Activated T-cell treated with anti-CD3 and anti-CD28 coated beads for 4 hours (primary cell): ENCODE measurements at regions not wholly inside any gene's neighbourhood (a gene's known extent, or its start where the extent isn't known, plus 50 kb on each side); places are given as distances from the start of the nearest gene placed in this dataset.

Experiments used
- DNase-seq: peaks from one replicate; pipeline ENCODE4 v3.0.0-alpha.2; 2020

DNA sequence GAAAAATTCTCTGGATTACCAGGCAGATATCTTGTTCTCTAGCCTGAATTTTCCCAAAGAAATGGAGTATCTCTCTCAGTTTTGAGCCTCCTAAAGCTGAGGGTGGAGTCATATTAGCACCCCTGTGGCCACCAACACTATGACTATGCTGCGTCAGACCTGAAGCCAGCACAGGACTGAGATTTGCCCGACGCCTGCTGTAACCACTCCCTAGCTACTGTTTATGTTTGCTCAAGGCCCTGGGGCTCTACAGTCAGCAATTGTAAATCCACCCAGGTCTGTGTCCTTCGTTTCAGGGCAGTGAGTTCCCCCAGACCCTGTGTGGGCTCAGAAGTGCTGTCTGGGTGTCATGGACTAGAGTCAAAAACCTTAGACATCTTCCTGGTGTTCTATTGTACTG lies 61.4 kb downstream of the ZXDA start:
- no peak for DNase-seq

DNA sequence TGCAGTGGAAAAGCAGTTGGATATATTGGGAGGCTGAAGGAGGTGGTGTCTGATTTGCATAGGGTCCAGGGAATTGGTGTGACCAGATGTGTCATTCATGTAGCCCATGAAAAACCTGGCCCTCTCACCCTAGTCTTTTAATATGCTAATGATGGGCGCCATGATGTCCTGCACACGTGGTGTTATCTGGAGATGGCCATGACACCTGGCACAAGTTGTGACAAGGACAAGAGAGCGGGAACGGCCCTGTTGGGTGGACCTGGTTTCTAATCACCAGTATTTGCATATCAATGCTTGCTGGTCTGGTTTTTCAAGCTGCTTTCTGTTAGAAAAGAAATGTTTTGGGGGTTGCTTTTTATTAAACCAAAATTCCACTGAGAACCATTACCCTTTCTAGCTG lies 87.4 kb downstream of the ZXDA start:
- no peak for DNase-seq

DNA sequence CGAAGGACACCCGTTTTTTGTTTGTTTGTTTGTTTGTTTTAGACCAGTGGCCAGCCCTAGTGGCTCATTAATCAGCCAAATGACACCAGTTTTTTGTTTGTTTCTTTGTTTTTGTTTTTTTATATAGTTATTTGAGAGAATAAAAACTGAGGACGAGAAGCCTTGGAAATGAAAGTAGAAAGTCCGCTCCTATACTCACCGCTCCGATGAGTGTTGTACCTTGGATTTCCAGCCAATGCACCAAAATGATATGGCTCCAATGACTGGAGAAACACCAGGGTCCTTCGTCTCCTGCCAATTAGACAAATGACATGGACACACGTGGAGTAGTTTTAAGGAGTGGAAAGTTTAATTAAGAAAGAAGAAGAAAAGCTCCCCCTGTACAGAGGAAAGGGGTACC lies 87.9 kb downstream of the ZXDA start:
- DNase-seq, result no peak

DNA sequence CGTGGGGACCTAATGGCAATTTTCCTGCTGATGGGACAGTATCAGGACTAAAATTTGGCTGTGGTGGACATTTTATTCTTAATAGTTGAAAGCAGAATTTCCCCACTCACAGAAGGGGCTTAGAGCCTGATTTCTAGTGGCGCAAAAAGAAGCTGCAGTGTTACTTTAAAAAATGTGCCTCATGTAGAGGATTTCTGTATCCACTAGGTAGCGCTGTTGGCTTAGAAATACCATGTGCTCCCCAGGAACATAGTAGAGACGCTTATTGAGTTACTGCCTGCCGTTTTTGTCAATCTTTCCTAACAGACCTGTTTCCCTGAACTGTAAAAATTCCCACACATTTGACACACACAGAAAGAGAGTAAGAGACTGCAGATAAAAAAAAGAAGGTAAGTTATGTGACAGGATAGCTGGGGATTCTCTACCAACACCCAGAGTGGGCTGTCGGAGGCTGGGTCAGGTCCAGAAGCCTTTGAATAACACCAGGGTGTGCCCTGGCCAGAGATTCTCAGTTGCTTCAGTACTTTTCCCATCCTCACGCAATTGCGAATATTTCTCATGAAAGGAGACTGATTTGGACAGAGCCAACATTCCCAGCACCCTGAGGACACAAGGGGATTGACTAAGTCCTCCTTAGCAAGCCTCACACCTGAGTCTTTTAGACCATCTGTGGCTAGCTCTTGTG lies 88.4 kb downstream of the ZXDA start:
- DNase-seq, result peak; percentile 14

DNA sequence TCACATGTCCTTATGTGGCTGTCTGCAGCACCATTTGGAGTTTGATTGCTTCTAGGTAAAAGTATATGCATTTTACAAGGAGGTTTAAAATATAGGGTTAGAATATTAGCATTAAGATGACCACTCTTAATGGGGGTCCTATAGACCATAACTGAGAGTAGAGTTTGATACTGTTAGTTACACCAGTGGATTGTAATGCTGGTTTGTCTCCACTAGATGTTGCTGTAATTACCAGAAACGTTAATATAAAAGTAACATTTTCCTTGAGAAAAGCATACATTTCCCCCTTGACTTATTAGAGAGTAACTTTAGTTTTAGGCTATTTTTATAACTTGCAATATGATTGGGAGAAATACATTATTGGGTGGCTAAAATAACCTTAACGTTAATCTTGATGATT lies 93.0 kb downstream of the ZXDA start:
- no peak for DNase-seq

DNA sequence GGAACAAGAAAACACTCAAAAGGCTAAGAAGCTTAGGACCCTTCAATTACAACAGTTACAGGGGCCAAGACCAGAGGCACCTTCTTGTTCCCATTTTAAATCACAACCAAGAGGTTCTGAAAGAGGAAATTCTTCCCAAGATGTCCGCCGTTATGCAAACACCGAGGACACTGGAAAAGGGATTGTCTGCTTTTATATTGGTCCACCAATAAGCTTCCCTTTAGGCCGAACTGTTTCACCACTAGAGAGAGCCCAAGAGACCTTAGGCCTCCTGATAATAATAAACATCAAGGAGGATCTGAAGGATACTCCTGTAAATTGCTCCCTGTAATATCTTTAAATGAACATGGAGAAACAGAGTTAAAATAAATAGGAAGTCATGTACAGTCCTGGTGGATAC lies 92.6 kb upstream of the NLRP2B start:
- DNase-seq, result no peak

DNA sequence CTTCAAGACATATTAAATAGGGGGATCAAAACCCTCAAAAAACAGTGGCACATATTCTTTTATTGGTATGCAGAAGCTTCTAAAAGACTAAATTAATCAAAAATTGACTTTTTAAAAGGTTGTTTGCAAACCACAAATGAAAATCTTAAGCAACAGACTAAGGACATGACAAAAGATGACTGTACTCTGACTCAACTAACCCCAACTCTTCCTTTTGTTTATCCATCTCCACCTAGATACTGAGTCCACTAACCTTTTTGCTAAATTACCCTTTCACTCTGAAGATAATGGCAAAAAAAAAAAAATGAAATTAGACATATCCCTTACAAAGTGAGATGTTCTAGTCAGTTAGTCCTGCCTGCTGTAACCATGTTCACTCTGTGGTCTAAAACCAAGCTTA lies 91.6 kb upstream of the NLRP2B start:
- no peak for DNase-seq

DNA sequence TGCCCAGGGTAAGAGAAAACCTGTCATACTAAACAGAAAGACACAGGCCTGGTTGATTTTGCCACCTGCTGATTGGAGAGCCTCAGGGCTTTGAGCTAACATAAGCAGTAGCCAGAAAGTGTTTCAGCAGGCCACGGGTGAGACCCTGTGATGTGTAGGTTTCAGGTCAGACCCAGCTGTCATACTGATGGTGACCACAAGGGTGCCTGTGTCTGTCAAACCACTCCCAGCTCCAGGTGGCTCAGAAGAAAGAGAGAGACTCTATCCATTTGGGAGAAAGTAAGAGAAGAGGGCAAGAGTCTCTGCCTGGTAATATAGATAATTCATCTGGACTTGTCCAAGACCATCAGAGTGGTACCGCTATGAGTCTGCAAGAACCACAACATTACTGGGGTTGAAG lies 72.8 kb upstream of the NLRP2B start:
- no peak for DNase-seq

DNA sequence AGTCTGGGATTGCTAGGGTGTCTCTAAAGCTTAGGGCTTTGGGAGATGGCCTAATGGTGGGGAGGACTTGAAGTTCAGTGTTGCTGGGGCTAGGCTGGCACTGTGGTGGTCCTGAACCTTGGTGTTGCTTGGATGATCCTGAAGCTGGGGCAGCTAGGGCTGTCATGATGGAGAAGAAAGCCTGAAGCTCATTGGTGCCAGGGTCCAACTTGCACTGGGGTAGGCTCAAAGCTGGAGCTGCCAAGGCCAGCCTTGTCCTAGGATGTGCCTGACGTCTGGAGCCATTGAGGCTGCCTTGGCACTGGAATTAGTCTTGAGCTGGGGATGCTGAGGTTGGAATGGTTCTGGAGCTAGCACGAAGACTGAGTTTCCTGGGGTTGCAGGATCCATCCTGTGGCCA lies 61.0 kb upstream of the NLRP2B start:
- no peak for DNase-seq

DNA sequence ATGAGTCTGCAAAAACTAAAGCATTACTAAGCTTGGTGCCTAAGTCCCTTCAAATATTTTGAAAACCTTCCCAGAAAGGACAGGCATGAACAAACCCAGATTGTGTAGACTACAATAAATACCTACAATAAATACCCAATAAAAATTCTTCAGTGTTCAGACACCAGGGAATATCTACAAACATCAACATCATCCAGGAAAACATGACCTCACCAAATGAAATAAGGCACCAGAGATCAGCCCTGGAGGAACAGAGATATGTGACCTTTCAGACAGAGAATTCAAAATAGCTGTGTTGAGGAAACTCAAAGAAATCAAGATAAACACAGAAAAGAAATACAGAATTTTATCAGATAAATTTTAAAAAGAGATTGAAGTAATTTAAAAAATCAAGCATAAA lies 57.8 kb upstream of the NLRP2B start:
- no peak for DNase-seq
